Type B pancreatic cell (in vitro differentiated cells): ENCODE measurements at regions not wholly inside any gene's neighbourhood (a gene's known extent, or its start where the extent isn't known, plus 50 kb on each side); places are given as distances from the start of the nearest gene placed in this dataset.
A peak's percentile ranks its signal among the peaks of the same experiment; 100 is the strongest.

ENCODE experiments used
- DNase-seq: peaks from one replicate; pipeline ENCODE4 v3.0.0; 2021; ENCODE audit warnings: mixed read lengths; ENCODE audit not compliant: unreplicated experiment; ENCODE audit errors: extremely low spot score
- H3K27ac Mint-ChIP-seq: 2 replicates; pipeline ENCODE4 v1.8.0; 2021; ENCODE audit warnings: mild to moderate bottlenecking, mixed read lengths
- H3K27me3 Mint-ChIP-seq: 2 replicates; pipeline ENCODE4 v1.8.0; 2021; ENCODE audit warnings: mixed read lengths
- H3K36me3 Mint-ChIP-seq: 2 replicates; pipeline ENCODE4 v1.8.0; 2021; ENCODE audit warnings: mixed read lengths
- H3K4me1 Mint-ChIP-seq: one replicate; pipeline ENCODE4 v1.8.0; 2021; ENCODE audit warnings: mixed read lengths; ENCODE audit not compliant: unreplicated experiment
- H3K4me3 Mint-ChIP-seq: 2 replicates; pipeline ENCODE4 v1.8.0; 2021; ENCODE audit warnings: mild to moderate bottlenecking, mixed read lengths
- H3K9me3 Mint-ChIP-seq: 2 replicates; pipeline ENCODE4 v1.8.0; 2021; ENCODE audit warnings: mixed read lengths
- CTCF ChIP-seq: fragments of 200-600 bp; sonication (generic); conservative IDR thresholded peaks from 2 replicates; pipeline ENCODE4 v1.5.0; 2021; ENCODE audit warnings: antibody characterized with exemption, mild to moderate bottlenecking

DNA sequence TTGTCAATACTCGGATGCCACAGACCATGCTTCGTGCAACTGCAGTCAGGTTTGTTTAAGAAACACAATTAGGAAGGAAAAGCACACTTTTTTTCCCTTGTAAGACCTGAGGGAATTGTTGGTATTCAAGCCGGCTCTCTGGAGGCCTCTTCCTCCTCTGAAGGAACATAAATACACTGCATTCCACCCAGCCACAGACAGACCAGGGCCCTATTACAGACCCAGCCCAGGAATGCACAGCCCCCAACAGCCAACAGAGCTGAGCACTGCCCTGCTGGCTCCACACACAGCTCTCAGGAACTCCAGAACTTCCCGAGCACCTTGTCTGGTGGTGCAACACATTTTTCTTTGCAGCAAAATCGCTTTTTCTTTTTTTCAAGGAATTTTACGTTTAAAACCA lies 488.7 kb upstream of the PROK2 start:
- no peak for DNase-seq
- Mint-ChIP-seq H3K9me3 (no peaks in the 10 kb centered on the region), H3K4me3 (peak overlapping the region; percentile 44), H3K27ac (peak overlapping the region; percentile 69), H3K27me3 (no peaks in the 10 kb centered on the region), H3K36me3 (no peaks in the 10 kb centered on the region), H3K4me1 (peaks cover 56% of the 10 kb centered on the region)
- TF ChIP-seq CTCF = no peak

DNA sequence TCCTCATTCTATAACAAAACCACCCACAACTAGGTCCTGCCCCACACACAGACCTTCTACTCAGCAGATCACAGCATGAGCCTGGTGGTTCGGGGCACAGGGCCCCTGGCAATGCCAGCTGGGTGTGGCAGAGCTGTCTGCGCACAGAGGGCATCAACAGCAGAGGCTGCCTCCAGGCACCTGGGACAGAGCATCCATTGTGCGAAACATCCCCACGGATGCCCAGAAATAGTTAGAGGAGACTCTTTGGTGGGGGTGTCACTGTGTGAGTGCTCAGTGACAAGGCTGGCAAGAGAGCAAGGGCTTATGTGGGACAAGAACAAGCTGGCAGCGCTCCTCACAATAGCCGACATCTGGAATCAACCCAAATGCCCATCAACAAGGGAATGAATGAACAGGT lies 487.4 kb upstream of the PROK2 start:
- no peak for DNase-seq
- H3K27ac Mint-ChIP-seq = peak overlapping the region; percentile 83
- H3K9me3 Mint-ChIP-seq = no peaks in the 10 kb centered on the region
- H3K4me1 Mint-ChIP-seq = peaks cover 62% of the 10 kb centered on the region
- no peak overlapping the region for H3K4me3 Mint-ChIP-seq
- TF ChIP-seq CTCF = no peak
- H3K36me3 Mint-ChIP-seq = no peaks in the 10 kb centered on the region
- H3K27me3 Mint-ChIP-seq = no peaks in the 10 kb centered on the region

DNA sequence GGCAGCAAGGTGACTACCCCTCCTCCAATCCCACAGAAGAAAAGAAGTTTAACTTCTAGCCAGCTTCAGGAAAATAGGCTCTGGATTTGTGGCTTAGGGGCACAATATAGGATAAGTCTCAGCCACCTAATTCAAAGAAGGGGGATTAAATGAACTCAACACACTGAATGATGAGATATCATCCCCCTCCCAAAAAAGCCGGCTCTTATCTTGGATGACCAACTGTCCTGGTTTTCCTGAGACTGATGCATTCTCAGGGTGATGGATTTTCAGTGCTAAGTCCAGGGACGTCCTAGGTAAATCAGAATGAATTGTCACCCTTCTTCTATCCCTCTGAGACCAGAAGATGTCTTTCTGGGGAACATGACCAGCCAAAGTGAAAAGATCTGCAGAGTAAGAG lies 487.0 kb upstream of the PROK2 start:
- H3K27ac Mint-ChIP-seq = peak overlapping the region; percentile 83
- no peaks in the 10 kb centered on the region for H3K36me3 Mint-ChIP-seq
- no peak overlapping the region for H3K4me3 Mint-ChIP-seq
- no peaks in the 10 kb centered on the region for H3K27me3 Mint-ChIP-seq
- TF ChIP-seq CTCF = no peak
- no peaks in the 10 kb centered on the region for H3K9me3 Mint-ChIP-seq
- no peak for DNase-seq
- peaks cover 62% of the 10 kb centered on the region for H3K4me1 Mint-ChIP-seq

GRCh38 chr3:72271216-72271615 lies 486.3 kb upstream of the PROK2 start:
- no peaks in the 10 kb centered on the region for H3K36me3 Mint-ChIP-seq
- H3K4me3 Mint-ChIP-seq = no peak overlapping the region
- peak overlapping the region; percentile 83 for H3K27ac Mint-ChIP-seq
- H3K27me3 Mint-ChIP-seq = no peaks in the 10 kb centered on the region
- DNase-seq = no peak
- TF ChIP-seq CTCF = no peak
- peaks cover 62% of the 10 kb centered on the region for H3K4me1 Mint-ChIP-seq
- no peaks in the 10 kb centered on the region for H3K9me3 Mint-ChIP-seq

DNA sequence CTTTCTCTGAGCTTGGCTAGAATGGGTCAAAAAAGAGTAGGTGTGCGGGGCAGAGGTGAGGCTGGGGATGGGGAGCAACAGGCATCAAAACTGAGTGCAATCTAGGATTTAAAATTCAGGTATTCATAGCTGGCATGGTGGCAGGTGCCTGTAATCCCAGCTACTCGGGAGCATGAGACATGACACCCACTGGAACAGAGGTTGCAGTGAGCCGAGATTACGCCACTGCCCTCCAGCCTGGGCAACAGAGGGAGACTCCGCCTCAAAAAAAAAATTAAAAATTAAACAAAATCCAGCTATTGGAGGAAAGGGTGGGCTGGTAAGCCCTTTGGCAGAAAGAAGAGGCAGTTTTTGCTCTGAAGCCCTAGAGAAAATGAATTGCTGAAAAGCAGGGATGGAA lies 485.8 kb upstream of the PROK2 start:
- Mint-ChIP-seq H3K4me3 (no peak overlapping the region), H3K27me3 (no peaks in the 10 kb centered on the region), H3K4me1 (peaks cover 62% of the 10 kb centered on the region), H3K36me3 (no peaks in the 10 kb centered on the region), H3K27ac (peak overlapping the region; percentile 83), H3K9me3 (no peaks in the 10 kb centered on the region)
- no peak for DNase-seq
- TF ChIP-seq CTCF = no peak

DNA sequence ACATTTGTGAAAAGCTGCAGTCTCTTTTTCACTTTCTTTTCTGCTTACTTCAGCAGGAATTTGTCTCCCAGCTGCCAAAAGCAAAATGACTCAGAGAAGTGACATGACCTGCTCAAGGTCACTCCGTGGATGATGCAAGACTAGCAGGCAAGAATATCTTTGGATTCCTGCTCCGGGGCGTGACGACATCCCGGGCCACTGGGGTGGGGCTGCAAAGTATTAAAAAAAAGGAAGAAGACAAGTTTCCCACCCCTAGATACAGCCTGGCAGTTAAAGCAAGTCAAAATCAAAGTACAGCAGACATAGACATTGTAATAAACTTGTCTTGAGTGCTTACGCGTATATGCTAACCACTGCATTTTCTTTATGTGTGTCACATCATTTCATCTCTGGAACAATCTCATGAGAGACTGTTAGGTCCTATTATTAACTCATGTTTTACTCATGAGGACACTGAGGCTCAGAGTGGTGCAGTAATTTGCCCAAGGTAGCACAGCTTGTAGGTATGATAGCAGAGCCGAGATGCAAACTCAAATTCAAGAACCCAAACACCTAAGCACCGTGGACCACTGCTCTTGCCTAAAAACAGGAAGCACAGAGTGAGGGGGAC lies 485.2 kb upstream of the PROK2 start:
- no peaks in the 10 kb centered on the region for H3K9me3 Mint-ChIP-seq
- H3K4me3 Mint-ChIP-seq = peak overlapping the region; percentile 42
- no peak for DNase-seq
- H3K36me3 Mint-ChIP-seq = no peaks in the 10 kb centered on the region
- peaks cover 64% of the 10 kb centered on the region for H3K4me1 Mint-ChIP-seq
- peak overlapping the region; percentile 83 for H3K27ac Mint-ChIP-seq
- H3K27me3 Mint-ChIP-seq = no peaks in the 10 kb centered on the region
- no peak for TF ChIP-seq CTCF
